HCT116 (cell line): ENCODE measurements at regions not wholly inside any gene's neighbourhood (a gene's known extent, or its start where the extent isn't known, plus 50 kb on each side); places are given as distances from the start of the nearest gene placed in this dataset.

Experiments used
- ATAC-seq: fragments of 200-7000 bp; cut with Tn5 transposase; 2 replicates; pipeline ENCODE4 v1.9.1; 2020; ENCODE audit warnings: mild to moderate bottlenecking, moderate library complexity
- BruUV-seq: library from RNA; stranded (reverse); fragments of 400-500 nt; replicated peaks from 2 replicates; lab custom pipeline; 2021; lab: Mats Ljungman, UMichigan
- CTCF ChIA-PET: fragments of 300-600 bp; sonication (Branson Sonifier 250); formaldehyde crosslinking; loops from one replicate; lab custom pipeline; 2021; ENCODE audit warnings: antibody characterized with exemption; lab: Charles Lee
- POLR2A ChIA-PET: fragments of 300-600, 350-600 bp; sonication (Branson Sonifier 250); formaldehyde crosslinking; loops from one replicate; lab custom pipeline; 2021; ENCODE audit warnings: antibody characterized with exemption; lab: Charles Lee
- RAD21 ChIA-PET, 2 experiments: fragments of 300-600 bp; sonication (Branson Sonifier 250); formaldehyde crosslinking; loops; one replicate each; lab custom pipeline; 2023; ENCODE audit warnings: low total read pairs in 2 of 2; ENCODE audit not compliant: uncharacterized antibody in 2 of 2, unreplicated experiment in 2 of 2, low non-redundant PET in 1 of 2; lab: Charles Lee
- DNase-seq: peaks from one replicate; pipeline ENCODE4 v3.0.0-alpha.2; 2010; ENCODE audit warnings: low read depth, low spot score
- H2AFZ ChIP-seq: fragments of 200-600 bp; shearing (Covaris generic), sonication (generic); 2 replicates; pipeline ENCODE4 v1.6.1; 2017; ENCODE audit warnings: low read depth, mixed run types, mixed read lengths, antibody characterized with exemption, low read length; ENCODE audit not compliant: poor library complexity, severe bottlenecking
- H3K27ac ChIP-seq: 2 replicates; pipeline ENCODE4 v1.5.1; 2012; ENCODE audit warnings: low read depth, low read length
- H3K27me3 ChIP-seq: fragments of 200-600 bp; sonication (generic); 2 replicates; pipeline ENCODE4 v1.6.1; 2016; ENCODE audit warnings: mixed run types, low read length, mixed read lengths; ENCODE audit not compliant: insufficient read depth
- H3K36me3 ChIP-seq, 2 experiments: fragments of 200-500 bp in 1 of 2; fragments of 200-600 bp in 1 of 2; sonication (Bioruptor generic) in 1 of 2; sonication (generic) in 1 of 2; 2 replicates each; pipeline versions ENCODE4 v1.5.1 to v1.6.1; 2014 to 2016; ENCODE audit warnings: low read length in 2 of 2, inconsistent platforms in 1 of 2, mixed read lengths in 1 of 2, mixed run types in 1 of 2; ENCODE audit not compliant: insufficient read depth in 2 of 2, control insufficient read depth in 1 of 2
- H3K4me1 ChIP-seq, 2 experiments: fragments of 200-600 bp in 1 of 2; sonication (generic) in 1 of 2; 2 replicates each; pipeline versions ENCODE4 v1.5.1 to v1.6.1; 2012 to 2017; ENCODE audit warnings: low read length in 2 of 2, inconsistent platforms in 1 of 2, mild to moderate bottlenecking in 1 of 2, mixed read lengths in 1 of 2, mixed run types in 1 of 2, moderate library complexity in 1 of 2; ENCODE audit not compliant: insufficient read depth in 2 of 2, control insufficient read depth in 1 of 2
- H3K4me2 ChIP-seq: fragments of 200-600 bp; sonication (generic); 2 replicates; pipeline ENCODE4 v1.6.1; 2017; ENCODE audit warnings: mixed run types, low read length, mixed read lengths
- H3K4me3 ChIP-seq, 2 experiments: fragments of 200-600 bp in 1 of 2; sonication (generic) in 1 of 2; replicated peaks in 1 of 2; 2 replicates each; pipeline ENCODE4 v1.5.1; 2011 to 2016; ENCODE audit warnings: low read length in 2 of 2, control low read depth in 1 of 2, low read depth in 1 of 2, mild to moderate bottlenecking in 1 of 2, mixed read lengths in 1 of 2, mixed run types in 1 of 2
- H3K79me2 ChIP-seq: fragments of 200-600 bp; sonication (generic); 2 replicates; pipeline ENCODE4 v1.6.1; 2017; ENCODE audit warnings: mild to moderate bottlenecking, mixed run types, low read length, moderate library complexity, mixed read lengths; ENCODE audit not compliant: insufficient read depth
- H3K9ac ChIP-seq: fragments of 200-600 bp; sonication (generic); 2 replicates; pipeline ENCODE4 v1.6.1; 2016; ENCODE audit warnings: low read length, mixed read lengths
- H3K9me2 ChIP-seq: fragments of 200-600 bp; sonication (generic), shearing (Covaris generic); 2 replicates; pipeline ENCODE4 v1.6.1; 2017; ENCODE audit warnings: mixed run types, mild to moderate bottlenecking, moderate library complexity; ENCODE audit not compliant: insufficient read depth
- H3K9me3 ChIP-seq, 2 experiments: fragments of 200-500 bp in 1 of 2; fragments of 200-600 bp in 1 of 2; sonication (Bioruptor generic) in 1 of 2; sonication (generic) in 1 of 2; 2 replicates each; pipeline ENCODE4 v1.6.1; 2014 to 2017; ENCODE audit warnings: low read length in 2 of 2, mixed read lengths in 2 of 2, inconsistent platforms in 1 of 2, low read depth in 1 of 2, mild to moderate bottlenecking in 1 of 2, mixed run types in 1 of 2, moderate library complexity in 1 of 2; ENCODE audit not compliant: control insufficient read depth in 1 of 2, insufficient read depth in 1 of 2
- H4K20me1 ChIP-seq: fragments of 200-600 bp; sonication (generic), shearing (Covaris generic); 2 replicates; pipeline ENCODE4 v1.6.1; 2017; ENCODE audit warnings: mixed run types, mild to moderate bottlenecking, moderate library complexity; ENCODE audit not compliant: insufficient read depth
- CBX3 ChIP-seq: IDR thresholded peaks from 2 replicates; pipeline ENCODE4 v1.6.1; 2012; ENCODE audit warnings: low read depth
- CEBPB ChIP-seq: IDR thresholded peaks from 2 replicates; pipeline ENCODE4 v1.6.1; 2012; ENCODE audit warnings: low read depth
- EGR1 ChIP-seq: IDR thresholded peaks from 2 replicates; pipeline ENCODE4 v1.6.1; 2012; ENCODE audit warnings: low read depth
- ELF1 ChIP-seq: IDR thresholded peaks from 2 replicates; pipeline ENCODE4 v1.6.1; 2012; ENCODE audit warnings: low read depth, borderline replicate concordance
- EZH2phosphoT487 ChIP-seq: fragments of 200-600 bp; IDR thresholded peaks from 2 replicates; pipeline ENCODE4 v1.6.1; 2018; ENCODE audit warnings: antibody characterized with exemption, borderline replicate concordance
- FOSL1 ChIP-seq: IDR thresholded peaks from 2 replicates; pipeline ENCODE4 v1.6.1; 2012; ENCODE audit warnings: low read depth
- JUND ChIP-seq: IDR thresholded peaks from 2 replicates; pipeline ENCODE4 v1.6.1; 2012
- POLR2A ChIP-seq: IDR thresholded peaks from 2 replicates; pipeline ENCODE4 v1.7.0; 2011; ENCODE audit warnings: borderline replicate concordance; ENCODE audit not compliant: insufficient read depth, insufficient read length; ENCODE audit errors: extremely low read depth
- RAD21 ChIP-seq: IDR thresholded peaks from 2 replicates; pipeline ENCODE4 v1.6.1; 2012; ENCODE audit warnings: low read depth, mild to moderate bottlenecking
- REST ChIP-seq: IDR thresholded peaks from 2 replicates; pipeline ENCODE4 v1.6.1; 2012; ENCODE audit warnings: low read depth
- SRF ChIP-seq: IDR thresholded peaks from 2 replicates; pipeline ENCODE4 v1.6.1; 2012; ENCODE audit warnings: low read depth
- TCF7L2 ChIP-seq: IDR thresholded peaks from 2 replicates; pipeline ENCODE4 v1.7.0; 2011; ENCODE audit warnings: borderline replicate concordance, inconsistent platforms; ENCODE audit not compliant: insufficient read depth, insufficient read length; ENCODE audit errors: extremely low read depth
- ZBTB33 ChIP-seq: IDR thresholded peaks from 2 replicates; pipeline ENCODE4 v1.6.1; 2011; ENCODE audit warnings: mild to moderate bottlenecking, low read length, moderate library complexity; ENCODE audit not compliant: insufficient replicate concordance; ENCODE audit errors: extremely low read depth
- intact Hi-C: fragments of 100-400 bp; cut with micrococcal nuclease; formaldehyde crosslinking; loops from 2 replicates; pipeline ENCODE4 v1.10.0; 2022
- TF ChIP-seq, protein P1 (sequence below): IDR thresholded peaks from 2 replicates; pipeline ENCODE4 v1.6.1; 2012
- TF ChIP-seq, protein P2 (sequence below): IDR thresholded peaks from 2 replicates; pipeline ENCODE4 v1.6.1; 2012
- TF ChIP-seq, protein P3 (sequence below), 3 experiments: fragments of 200-600 bp in 1 of 3; sonication (generic) in 1 of 3; IDR thresholded peaks in 2 of 3; conservative IDR thresholded peaks in 1 of 3; 2 replicates each; pipeline ENCODE4 v1.5.1; 2012 to 2017; ENCODE audit warnings: low read depth in 2 of 3, low read length in 2 of 3, antibody characterized with exemption in 1 of 3, borderline replicate concordance in 1 of 3, control low read depth in 1 of 3, mild to moderate bottlenecking in 1 of 3, mixed read lengths in 1 of 3, mixed run types in 1 of 3, moderate library complexity in 1 of 3; ENCODE audit not compliant: insufficient read depth in 1 of 3

DNA sequence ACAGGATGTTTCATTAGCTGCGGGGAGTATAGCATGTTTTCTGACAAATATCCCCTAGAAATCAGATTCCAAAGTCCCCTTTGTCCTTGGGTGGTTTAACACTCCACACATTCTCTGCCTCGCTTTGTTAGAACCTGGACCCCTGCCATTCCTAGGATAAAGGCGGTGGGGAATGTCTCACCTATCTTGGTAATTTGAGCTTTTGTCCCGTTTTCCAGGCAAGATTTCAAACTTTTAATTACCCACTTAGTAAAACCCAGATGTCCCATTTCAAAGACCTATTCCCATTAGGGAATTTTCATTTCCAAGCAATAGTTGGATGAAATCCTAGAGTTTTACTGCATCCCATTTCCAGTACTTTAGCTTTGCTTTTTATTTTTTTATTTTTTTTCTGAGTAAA is 501.0 kb upstream of the MAP3K7 start:
- peaks cover 0 to 7% of the 10 kb centered on the region in 2 experiments; a peak in 1 of 4 replicates for H3K9me3 ChIP-seq
- no peaks in the 10 kb centered on the region for H4K20me1 ChIP-seq
- no peaks in the 10 kb centered on the region for H3K27me3 ChIP-seq
- H3K36me3 ChIP-seq: no peaks in the 10 kb centered on the region
- CTCF ChIA-PET: no interaction called here
- no peak for ATAC-seq
- no peaks in the 10 kb centered on the region for H3K79me2 ChIP-seq
- POLR2A ChIA-PET: no interaction called here
- no peak overlapping the region for H2AFZ ChIP-seq
- H3K4me1 ChIP-seq: no peaks in the 10 kb centered on the region
- no peak overlapping the region for H3K4me3 ChIP-seq
- no TSS peak for BruUV-seq
- no peak for DNase-seq
- RAD21 ChIA-PET: no interaction called here
- no peaks in the 10 kb centered on the region for H3K9me2 ChIP-seq
- TF ChIP-seq ZBTB33: no peak
- TF ChIP-seq TCF7L2: no peak
- TF ChIP-seq, protein P1, sequence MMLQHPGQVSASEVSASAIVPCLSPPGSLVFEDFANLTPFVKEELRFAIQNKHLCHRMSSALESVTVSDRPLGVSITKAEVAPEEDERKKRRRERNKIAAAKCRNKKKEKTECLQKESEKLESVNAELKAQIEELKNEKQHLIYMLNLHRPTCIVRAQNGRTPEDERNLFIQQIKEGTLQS: no peak
- no peak for TF ChIP-seq ELF1
- no peak for TF ChIP-seq EZH2phosphoT487
- TF ChIP-seq, protein P2, sequence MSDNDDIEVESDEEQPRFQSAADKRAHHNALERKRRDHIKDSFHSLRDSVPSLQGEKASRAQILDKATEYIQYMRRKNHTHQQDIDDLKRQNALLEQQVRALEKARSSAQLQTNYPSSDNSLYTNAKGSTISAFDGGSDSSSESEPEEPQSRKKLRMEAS: no peak
- TF ChIP-seq CBX3: no peak
- TF ChIP-seq POLR2A: no peak
- no peak for TF ChIP-seq JUND
- TF ChIP-seq RAD21: no peak
- TF ChIP-seq EGR1: no peak
- TF ChIP-seq CEBPB: no peak
- TF ChIP-seq, protein P3, sequence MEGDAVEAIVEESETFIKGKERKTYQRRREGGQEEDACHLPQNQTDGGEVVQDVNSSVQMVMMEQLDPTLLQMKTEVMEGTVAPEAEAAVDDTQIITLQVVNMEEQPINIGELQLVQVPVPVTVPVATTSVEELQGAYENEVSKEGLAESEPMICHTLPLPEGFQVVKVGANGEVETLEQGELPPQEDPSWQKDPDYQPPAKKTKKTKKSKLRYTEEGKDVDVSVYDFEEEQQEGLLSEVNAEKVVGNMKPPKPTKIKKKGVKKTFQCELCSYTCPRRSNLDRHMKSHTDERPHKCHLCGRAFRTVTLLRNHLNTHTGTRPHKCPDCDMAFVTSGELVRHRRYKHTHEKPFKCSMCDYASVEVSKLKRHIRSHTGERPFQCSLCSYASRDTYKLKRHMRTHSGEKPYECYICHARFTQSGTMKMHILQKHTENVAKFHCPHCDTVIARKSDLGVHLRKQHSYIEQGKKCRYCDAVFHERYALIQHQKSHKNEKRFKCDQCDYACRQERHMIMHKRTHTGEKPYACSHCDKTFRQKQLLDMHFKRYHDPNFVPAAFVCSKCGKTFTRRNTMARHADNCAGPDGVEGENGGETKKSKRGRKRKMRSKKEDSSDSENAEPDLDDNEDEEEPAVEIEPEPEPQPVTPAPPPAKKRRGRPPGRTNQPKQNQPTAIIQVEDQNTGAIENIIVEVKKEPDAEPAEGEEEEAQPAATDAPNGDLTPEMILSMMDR (IDR thresholded peaks at IDR 0.05 in 2 of 3, conservative IDR thresholded peaks at IDR 0.05 in 1 of 3; ENCODE audit: borderline replicate concordance in 1 of 3, insufficient read depth in 1 of 3, low read depth in 2 of 3, low read length in 2 of 3): no peak
- no peak for TF ChIP-seq FOSL1
- no peak for TF ChIP-seq REST
- no peak for TF ChIP-seq SRF
- no peak overlapping the region for H3K27ac ChIP-seq
- intact Hi-C loops: no loop called here
- no peak overlapping the region for H3K9ac ChIP-seq
- H3K4me2 ChIP-seq: no peak overlapping the region
